ENCODE measurements at regions not wholly inside any gene's neighbourhood (a gene's known extent, or its start where the extent isn't known, plus 50 kb on each side); places are given as distances from the start of the nearest gene placed in this dataset.

DNA sequence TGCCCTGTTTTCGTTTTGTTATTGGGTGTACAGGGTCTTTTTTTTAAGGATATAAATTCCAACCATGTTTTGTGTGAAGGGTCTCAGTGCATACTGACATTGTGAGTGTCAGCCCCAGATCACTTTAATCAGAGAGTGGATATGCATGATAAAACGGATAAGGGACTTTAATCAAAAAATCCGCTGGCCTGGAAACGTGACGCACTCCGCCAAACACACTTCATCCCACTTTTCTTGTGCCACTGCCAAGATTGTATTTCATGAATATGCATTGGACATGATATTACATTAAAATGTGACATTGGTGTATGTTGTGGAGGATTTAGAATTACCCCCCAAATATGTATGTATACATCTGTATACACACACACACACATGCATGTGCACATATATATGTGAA, 273.1 kb downstream of the VRK1 start:
- Mint-ChIP-seq H3K27me3 (ENCODE audit: insufficient read depth) (peaks cover 19% of the 10 kb centered on the region), H3K4me1 (peaks cover 7% of the 10 kb centered on the region), H3K9me3 (no peaks in the 10 kb centered on the region), H3K27ac (no peak overlapping the region), H3K4me3 (no peak overlapping the region), H3K36me3 (ENCODE audit: low read depth) (no peaks in the 10 kb centered on the region)
- peaks cover 4% of the 10 kb centered on the region for H3K27me3 ChIP-seq (ENCODE audit: control insufficient read depth, insufficient read depth, low read length, poor library complexity, severe bottlenecking)
- no peak for DNase-seq
- WGBS, 2 experiments (ENCODE audit: insufficient coverage in 1 of 2, insufficient read length in 1 of 2), result 92 to 94% methylated on average over 4 to 5 of the region's 6 CpGs
- no peak overlapping the region for H3K4me3 ChIP-seq (ENCODE audit: low read length)
- no peaks in the 10 kb centered on the region for H3K36me3 ChIP-seq (ENCODE audit: control insufficient read depth, insufficient read depth, low read length)
- TF ChIP-seq, protein P1, sequence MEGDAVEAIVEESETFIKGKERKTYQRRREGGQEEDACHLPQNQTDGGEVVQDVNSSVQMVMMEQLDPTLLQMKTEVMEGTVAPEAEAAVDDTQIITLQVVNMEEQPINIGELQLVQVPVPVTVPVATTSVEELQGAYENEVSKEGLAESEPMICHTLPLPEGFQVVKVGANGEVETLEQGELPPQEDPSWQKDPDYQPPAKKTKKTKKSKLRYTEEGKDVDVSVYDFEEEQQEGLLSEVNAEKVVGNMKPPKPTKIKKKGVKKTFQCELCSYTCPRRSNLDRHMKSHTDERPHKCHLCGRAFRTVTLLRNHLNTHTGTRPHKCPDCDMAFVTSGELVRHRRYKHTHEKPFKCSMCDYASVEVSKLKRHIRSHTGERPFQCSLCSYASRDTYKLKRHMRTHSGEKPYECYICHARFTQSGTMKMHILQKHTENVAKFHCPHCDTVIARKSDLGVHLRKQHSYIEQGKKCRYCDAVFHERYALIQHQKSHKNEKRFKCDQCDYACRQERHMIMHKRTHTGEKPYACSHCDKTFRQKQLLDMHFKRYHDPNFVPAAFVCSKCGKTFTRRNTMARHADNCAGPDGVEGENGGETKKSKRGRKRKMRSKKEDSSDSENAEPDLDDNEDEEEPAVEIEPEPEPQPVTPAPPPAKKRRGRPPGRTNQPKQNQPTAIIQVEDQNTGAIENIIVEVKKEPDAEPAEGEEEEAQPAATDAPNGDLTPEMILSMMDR (conservative IDR thresholded peaks at IDR 0.05), result no peak
- no peak overlapping the region for H3K27ac ChIP-seq (ENCODE audit: low read depth, low read length)
- H3K9ac ChIP-seq (ENCODE audit: extremely low read depth, low read length, poor library complexity, severe bottlenecking), result no peak overlapping the region
- no peaks in the 10 kb centered on the region for H3K9me3 ChIP-seq (ENCODE audit: control insufficient read depth, low read length)
- H3K4me1 ChIP-seq (ENCODE audit: control insufficient read depth, insufficient read depth, low read length), result no peaks in the 10 kb centered on the region

DNA sequence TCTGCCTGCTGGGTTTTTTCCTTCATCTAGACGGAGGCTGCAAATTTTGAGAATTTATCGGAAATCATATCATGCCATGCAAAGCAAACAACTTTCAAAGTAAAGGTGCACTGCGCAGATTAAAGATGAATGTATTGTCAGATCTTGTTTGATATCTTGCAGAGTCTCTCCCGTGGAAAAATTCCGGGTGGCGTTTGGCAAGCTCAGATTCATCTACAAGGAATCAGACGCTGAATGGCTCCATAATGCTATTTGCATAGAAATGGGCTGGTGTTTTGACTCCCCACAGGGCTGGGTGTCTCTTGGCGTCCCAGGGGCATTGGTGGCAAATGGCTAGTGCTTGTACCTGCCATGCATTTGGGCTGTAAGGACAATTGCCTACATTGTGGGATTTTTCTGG, 274.0 kb downstream of the VRK1 start:
- DNase-seq, result no peak
- H3K4me1 ChIP-seq (ENCODE audit: control insufficient read depth, insufficient read depth, low read length), result no peaks in the 10 kb centered on the region
- Mint-ChIP-seq H3K27me3 (ENCODE audit: insufficient read depth) (peaks cover 11% of the 10 kb centered on the region), H3K4me3 (no peak overlapping the region), H3K27ac (no peak overlapping the region), H3K36me3 (ENCODE audit: low read depth) (no peaks in the 10 kb centered on the region), H3K9me3 (no peaks in the 10 kb centered on the region), H3K4me1 (peaks cover 7% of the 10 kb centered on the region)
- no peak overlapping the region for H3K9ac ChIP-seq (ENCODE audit: extremely low read depth, low read length, poor library complexity, severe bottlenecking)
- H3K27me3 ChIP-seq (ENCODE audit: control insufficient read depth, insufficient read depth, low read length, poor library complexity, severe bottlenecking), result no peaks in the 10 kb centered on the region
- TF ChIP-seq, protein P1 (conservative IDR thresholded peaks at IDR 0.05), result no peak
- no peaks in the 10 kb centered on the region for H3K36me3 ChIP-seq (ENCODE audit: control insufficient read depth, insufficient read depth, low read length)
- no peak overlapping the region for H3K27ac ChIP-seq (ENCODE audit: low read depth, low read length)
- no peak overlapping the region for H3K4me3 ChIP-seq (ENCODE audit: low read length)
- WGBS, 2 experiments (ENCODE audit: insufficient coverage in 1 of 2, insufficient read length in 1 of 2), result 85 to 87% methylated on average over 3 to 8 of the region's 8 CpGs
- H3K9me3 ChIP-seq (ENCODE audit: control insufficient read depth, low read length), result no peaks in the 10 kb centered on the region

DNA sequence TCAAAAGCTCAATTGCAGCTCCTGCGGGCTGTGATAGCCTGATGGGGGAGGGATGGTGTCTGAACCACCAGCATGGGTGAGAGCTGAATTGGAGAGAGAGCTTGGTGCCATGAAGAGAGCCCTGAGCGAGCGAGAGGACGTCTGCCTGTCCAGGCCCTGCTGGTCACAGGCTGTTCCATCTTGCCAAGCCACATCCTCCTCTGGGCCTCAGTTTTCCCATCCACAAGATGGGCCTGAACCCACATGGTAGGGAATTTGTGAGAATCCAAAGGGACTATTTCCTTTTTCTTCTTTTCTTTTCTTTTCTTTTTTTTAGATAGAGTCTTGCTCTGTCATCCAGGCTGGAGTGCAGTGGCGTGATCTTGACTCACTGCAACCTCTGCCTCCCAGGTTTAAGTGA, 276.4 kb downstream of the VRK1 start:
- Mint-ChIP-seq H3K36me3 (ENCODE audit: low read depth) (no peaks in the 10 kb centered on the region), H3K27ac (no peak overlapping the region), H3K27me3 (ENCODE audit: insufficient read depth) (peaks cover 5% of the 10 kb centered on the region), H3K4me1 (peaks cover 7% of the 10 kb centered on the region), H3K4me3 (no peak overlapping the region), H3K9me3 (peaks cover 4% of the 10 kb centered on the region)
- Histone ChIP-seq H3K36me3 (ENCODE audit: control insufficient read depth, insufficient read depth, low read length) (no peaks in the 10 kb centered on the region), H3K4me1 (ENCODE audit: control insufficient read depth, insufficient read depth, low read length) (no peaks in the 10 kb centered on the region), H3K27me3 (ENCODE audit: control insufficient read depth, insufficient read depth, low read length, poor library complexity, severe bottlenecking) (no peaks in the 10 kb centered on the region), H3K27ac (ENCODE audit: low read depth, low read length) (no peak overlapping the region), H3K9me3 (ENCODE audit: control insufficient read depth, low read length) (no peaks in the 10 kb centered on the region), H3K4me3 (ENCODE audit: low read length) (no peak overlapping the region), H3K9ac (ENCODE audit: extremely low read depth, low read length, poor library complexity, severe bottlenecking) (no peak overlapping the region)
- no peak for DNase-seq
- 96 to 97% methylated on average over 3 to 5 of the region's 5 CpGs for WGBS, 2 experiments (ENCODE audit: insufficient coverage in 1 of 2, insufficient read length in 1 of 2)
- TF ChIP-seq, protein P1 (conservative IDR thresholded peaks at IDR 0.05), result no peak

Data from endodermal cell (in vitro differentiated cells).